GM12872 (cell line): ENCODE measurements at regions not wholly inside any gene's neighbourhood (a gene's known extent, or its start where the extent isn't known, plus 50 kb on each side); places are given as distances from the start of the nearest gene placed in this dataset.

Source experiments
- CTCF ChIP-seq: IDR thresholded peaks from 3 replicates; pipeline ENCODE4 v1.5.1; 2011; ENCODE audit warnings: low read depth, mild to moderate bottlenecking, low read length, moderate library complexity; ENCODE audit not compliant: insufficient read depth

- TF ChIP-seq CTCF: no peak
Measured at GRCh38 chr12:92551853-92552397, 150.9 kb upstream of the PLEKHG7 start.

- no peak for TF ChIP-seq CTCF
Measured at GRCh38 chr12:92551210-92551609, 151.6 kb upstream of the PLEKHG7 start.

- TF ChIP-seq CTCF: no peak
Measured at GRCh38 chr12:92550661-92551060, 152.1 kb upstream of the PLEKHG7 start.

- no peak for TF ChIP-seq CTCF
Measured at GRCh38 chr12:92550254-92550653, 152.5 kb upstream of the PLEKHG7 start.

GRCh38 chr12:92549516-92549915, 153.3 kb upstream of the PLEKHG7 start:
- TF ChIP-seq CTCF: no peak

GRCh38 chr12:92547906-92548305, 154.9 kb upstream of the PLEKHG7 start:
- no peak for TF ChIP-seq CTCF

- TF ChIP-seq CTCF: no peak
Measured at GRCh38 chr12:92547420-92547819, 155.4 kb upstream of the PLEKHG7 start.
